CD14-positive monocyte (primary cell): ENCODE measurements at regions not wholly inside any gene's neighbourhood (a gene's known extent, or its start where the extent isn't known, plus 50 kb on each side); places are given as distances from the start of the nearest gene placed in this dataset.

Source experiments
- DNase-seq, 3 donors: peaks; one replicate each; pipeline ENCODE4 v3.0.0-alpha.2; 2011 to 2022
- H2AFZ ChIP-seq: 2 replicates; pipeline ENCODE4 v1.6.0; 2012; ENCODE audit warnings: mild to moderate bottlenecking, low read depth, low read length, inconsistent platforms; ENCODE audit not compliant: insufficient read depth, poor library complexity, severe bottlenecking
- H3K27ac ChIP-seq, 2 donors: 1 replicate in 1 of 2; 2 replicates in 1 of 2; pipeline ENCODE4 v1.5.1; 2012 to 2013; ENCODE audit warnings: low read length in 2 of 2, control low read depth in 1 of 2, inconsistent platforms in 1 of 2, low read depth in 1 of 2, mild to moderate bottlenecking in 1 of 2
- H3K27me3 ChIP-seq, 2 donors: one replicate each; pipeline versions ENCODE4 v1.6.0 to v1.6.1; 2011 to 2013; ENCODE audit warnings: low read length in 2 of 2; ENCODE audit not compliant: control insufficient read depth in 2 of 2, insufficient read depth in 2 of 2
- H3K36me3 ChIP-seq, 2 donors: replicated peaks in 1 of 2; 1 replicate in 1 of 2; 2 replicates in 1 of 2; pipeline versions ENCODE4 v1.5.1 to v1.6.1; 2012 to 2013; ENCODE audit warnings: low read length in 2 of 2, control low read depth in 1 of 2, inconsistent platforms in 1 of 2, mild to moderate bottlenecking in 1 of 2; ENCODE audit not compliant: insufficient read depth in 2 of 2, control insufficient read depth in 1 of 2
- H3K4me1 ChIP-seq, 2 donors: 1 replicate in 1 of 2; 2 replicates in 1 of 2; pipeline versions ENCODE4 v1.5.1 to v1.6.1; 2012 to 2013; ENCODE audit warnings: low read length in 2 of 2, control low read depth in 1 of 2, inconsistent platforms in 1 of 2, mild to moderate bottlenecking in 1 of 2, moderate library complexity in 1 of 2; ENCODE audit not compliant: insufficient read depth in 2 of 2, control insufficient read depth in 1 of 2
- H3K4me2 ChIP-seq: replicated peaks from 2 replicates; pipeline ENCODE3; 2012; ENCODE audit warnings: low read length, moderate library complexity, mild to moderate bottlenecking; ENCODE audit not compliant: poor library complexity, severe bottlenecking; ENCODE audit errors: extremely low read depth
- H3K4me3 ChIP-seq, 3 experiments: fragments of 200-600 bp in 1 of 3; sonication (generic) in 1 of 3; replicated peaks in 1 of 3; 1 replicate in 2 of 3; 2 replicates in 1 of 3; pipeline ENCODE4 v1.5.1; 2011 to 2013; ENCODE audit warnings: low read length in 3 of 3, mild to moderate bottlenecking in 3 of 3, control low read depth in 2 of 3, low read depth in 2 of 3, inconsistent platforms in 1 of 3, moderate library complexity in 1 of 3
- H3K79me2 ChIP-seq: 2 replicates; pipeline ENCODE4 v1.6.0; 2012; ENCODE audit warnings: mild to moderate bottlenecking, control low read depth, inconsistent platforms, low read length, moderate library complexity; ENCODE audit not compliant: insufficient read depth
- H3K9ac ChIP-seq: 2 replicates; pipeline ENCODE4 v1.6.0; 2017; ENCODE audit warnings: low read length, mild to moderate bottlenecking; ENCODE audit not compliant: insufficient read depth, poor library complexity, severe bottlenecking
- H3K9me3 ChIP-seq, 2 donors: replicated peaks in 1 of 2; 1 replicate in 1 of 2; 2 replicates in 1 of 2; pipeline versions ENCODE4 v1.5.1 to v1.6.1; 2012 to 2013; ENCODE audit warnings: low read length in 2 of 2, control low read depth in 1 of 2; ENCODE audit not compliant: control insufficient read depth in 1 of 2, insufficient read depth in 1 of 2
- H4K20me1 ChIP-seq: 2 replicates; pipeline ENCODE4 v1.6.0; 2012; ENCODE audit warnings: mild to moderate bottlenecking, low read length, control low read depth, moderate library complexity; ENCODE audit not compliant: insufficient read depth
- H3K27ac Mint-ChIP-seq, 7 donors: one replicate each; pipeline ENCODE4 v1.8.0; 2020; ENCODE audit warnings: mild to moderate bottlenecking in 7 of 7, mixed read lengths in 7 of 7, moderate library complexity in 6 of 7, inconsistent platforms in 2 of 7
- H3K27me3 Mint-ChIP-seq, 3 donors: one replicate each; pipeline ENCODE4 v1.8.0; 2021 to 2022; ENCODE audit warnings: low read depth in 3 of 3, mild to moderate bottlenecking in 3 of 3, mixed read lengths in 3 of 3, moderate library complexity in 3 of 3, inconsistent platforms in 1 of 3
- H3K36me3 Mint-ChIP-seq, 2 donors: one replicate each; pipeline ENCODE4 v1.8.0; 2020; ENCODE audit warnings: mixed read lengths in 2 of 2, inconsistent platforms in 1 of 2, mild to moderate bottlenecking in 1 of 2
- H3K4me1 Mint-ChIP-seq: one replicate; pipeline ENCODE4 v1.8.0; 2020; ENCODE audit warnings: mild to moderate bottlenecking, mixed read lengths
- H3K4me3 Mint-ChIP-seq, 2 donors: one replicate each; pipeline ENCODE4 v1.8.0; 2020; ENCODE audit warnings: mild to moderate bottlenecking in 2 of 2, mixed read lengths in 2 of 2, moderate library complexity in 1 of 2
- H3K9me3 Mint-ChIP-seq, 7 donors: one replicate each; pipeline ENCODE4 v1.8.0; 2020 to 2022; ENCODE audit warnings: mixed read lengths in 7 of 7, mild to moderate bottlenecking in 6 of 7, moderate library complexity in 6 of 7, inconsistent platforms in 2 of 7
- WGBS: methylation state at CpG from one replicate; pipeline ENCODE4 v1.1.5; 2013; ENCODE audit warnings: missing lambda C conversion rate; ENCODE audit not compliant: insufficient coverage; 5-methylcytosine and 5-hydroxymethylcytosine counted together
- intact Hi-C, 2 donors: fragments of 100-400 bp; cut with micrococcal nuclease; formaldehyde crosslinking; loops; one replicate each; pipeline versions ENCODE4 v1.15.0 to v1.15.1; 2023
- TF ChIP-seq, protein P1 (sequence below): fragments of 200-600 bp; IDR thresholded peaks from one replicate; pipeline ENCODE4 v1.8.0; 2022; ENCODE audit warnings: antibody characterized with exemption, mild to moderate bottlenecking

- TF ChIP-seq, protein P1, sequence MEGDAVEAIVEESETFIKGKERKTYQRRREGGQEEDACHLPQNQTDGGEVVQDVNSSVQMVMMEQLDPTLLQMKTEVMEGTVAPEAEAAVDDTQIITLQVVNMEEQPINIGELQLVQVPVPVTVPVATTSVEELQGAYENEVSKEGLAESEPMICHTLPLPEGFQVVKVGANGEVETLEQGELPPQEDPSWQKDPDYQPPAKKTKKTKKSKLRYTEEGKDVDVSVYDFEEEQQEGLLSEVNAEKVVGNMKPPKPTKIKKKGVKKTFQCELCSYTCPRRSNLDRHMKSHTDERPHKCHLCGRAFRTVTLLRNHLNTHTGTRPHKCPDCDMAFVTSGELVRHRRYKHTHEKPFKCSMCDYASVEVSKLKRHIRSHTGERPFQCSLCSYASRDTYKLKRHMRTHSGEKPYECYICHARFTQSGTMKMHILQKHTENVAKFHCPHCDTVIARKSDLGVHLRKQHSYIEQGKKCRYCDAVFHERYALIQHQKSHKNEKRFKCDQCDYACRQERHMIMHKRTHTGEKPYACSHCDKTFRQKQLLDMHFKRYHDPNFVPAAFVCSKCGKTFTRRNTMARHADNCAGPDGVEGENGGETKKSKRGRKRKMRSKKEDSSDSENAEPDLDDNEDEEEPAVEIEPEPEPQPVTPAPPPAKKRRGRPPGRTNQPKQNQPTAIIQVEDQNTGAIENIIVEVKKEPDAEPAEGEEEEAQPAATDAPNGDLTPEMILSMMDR = no peak
- H3K27me3 ChIP-seq = peaks cover 2 to 7% of the 10 kb centered on the region in 2 donors
- H3K36me3 ChIP-seq = no peaks in the 10 kb centered on the region
- no peaks in the 10 kb centered on the region for H4K20me1 ChIP-seq
- H2AFZ ChIP-seq = no peak overlapping the region
- H3K9me3 ChIP-seq = no peaks in the 10 kb centered on the region
- H3K4me1 ChIP-seq = peaks cover 8 to 9% of the 10 kb centered on the region in 2 donors
- peaks cover 3 to 32% (median 12%) of the 10 kb centered on the region in 3 donors for H3K27me3 Mint-ChIP-seq
- H3K4me3 ChIP-seq = no peak overlapping the region
- DNase-seq = no peak
- H3K79me2 ChIP-seq = no peaks in the 10 kb centered on the region
- intact Hi-C loops = loop anchor here in 1 of 2 donors (10.0 kb wide), 1 partner anchor 548 kb away; no protein-coding TSS in a partner anchor
- H3K36me3 Mint-ChIP-seq = no peaks in the 10 kb centered on the region
- 92% methylated on average over 4 of the region's 5 CpGs for WGBS
- no peak overlapping the region for H3K4me3 Mint-ChIP-seq
- no peak overlapping the region for H3K27ac ChIP-seq
- H3K9me3 Mint-ChIP-seq = no peaks in the 10 kb centered on the region
- peak overlapping the region in 2 of 7 donors; percentile 15 to 45 for H3K27ac Mint-ChIP-seq
- H3K4me2 ChIP-seq = no peak overlapping the region
- H3K9ac ChIP-seq = no peak overlapping the region
- peaks cover 18% of the 10 kb centered on the region for H3K4me1 Mint-ChIP-seq
Observed at GRCh38 chr10:63722537-63722936, 201.3 kb downstream of the REEP3 start.

- intact Hi-C loops = loop anchor here in 1 of 2 donors (10.0 kb wide), 1 partner anchor 549 kb away; no protein-coding TSS in a partner anchor
- H3K27ac ChIP-seq = no peak overlapping the region
- Mint-ChIP-seq H3K36me3 (no peaks in the 10 kb centered on the region), H3K9me3 (no peaks in the 10 kb centered on the region), H3K27me3 (peaks cover 5 to 32% (median 12%) of the 10 kb centered on the region in 3 donors), H3K27ac (no peak overlapping the region), H3K4me1 (peaks cover 11% of the 10 kb centered on the region), H3K4me3 (no peak overlapping the region)
- 91% methylated on average over 1 of the region's 4 CpGs for WGBS
- peaks cover 2% of the 10 kb centered on the region in 2 donors for H3K4me1 ChIP-seq
- H3K27me3 ChIP-seq = peaks cover 2 to 7% of the 10 kb centered on the region in 2 donors
- no peaks in the 10 kb centered on the region for H3K36me3 ChIP-seq
- H4K20me1 ChIP-seq = no peaks in the 10 kb centered on the region
- no peak overlapping the region for H3K9ac ChIP-seq
- TF ChIP-seq, protein P1 = no peak
- no peak overlapping the region for H2AFZ ChIP-seq
- no peak overlapping the region for H3K4me2 ChIP-seq
- H3K79me2 ChIP-seq = no peaks in the 10 kb centered on the region
- no peaks in the 10 kb centered on the region for H3K9me3 ChIP-seq
- no peak for DNase-seq
- no peak overlapping the region for H3K4me3 ChIP-seq
Observed at GRCh38 chr10:63723320-63723719, 202.1 kb downstream of the REEP3 start.
